Epithelial cell of esophagus (primary cell): ENCODE measurements at regions not wholly inside any gene's neighbourhood (a gene's known extent, or its start where the extent isn't known, plus 50 kb on each side); places are given as distances from the start of the nearest gene placed in this dataset.

ENCODE experiments used
- DNase-seq: peaks from one replicate; pipeline ENCODE4 v3.0.0; 2010; ENCODE audit warnings: low read depth
- H3K4me3 ChIP-seq: 2 replicates; pipeline ENCODE4 v1.5.1; 2011; ENCODE audit warnings: mild to moderate bottlenecking, low read length, control low read depth
- CTCF ChIP-seq: IDR thresholded peaks from 2 replicates; pipeline ENCODE4 v1.5.1; 2011; ENCODE audit warnings: low read depth, mild to moderate bottlenecking, low read length, control low read depth, inconsistent platforms; ENCODE audit not compliant: insufficient read depth; ENCODE audit errors: missing control alignments

GRCh38 chr5:118723021-118723338 is 265.4 kb downstream of the DTWD2 start:
- no peak for DNase-seq
- no peak for TF ChIP-seq CTCF
- H3K4me3 ChIP-seq, result no peak overlapping the region

- TF ChIP-seq CTCF, result no peak
- no peak overlapping the region for H3K4me3 ChIP-seq
- DNase-seq, result no peak
Observed at GRCh38 chr5:118722122-118723020, 266.0 kb downstream of the DTWD2 start.

GRCh38 chr5:118711727-118712126 is 276.6 kb downstream of the DTWD2 start:
- DNase-seq, result no peak
- no peak for TF ChIP-seq CTCF
- H3K4me3 ChIP-seq, result no peak overlapping the region

- no peak for TF ChIP-seq CTCF
- no peak for DNase-seq
Observed at GRCh38 chr5:118705959-118706667, 282.2 kb downstream of the DTWD2 start.

GRCh38 chr5:118703241-118703640 is 285.1 kb downstream of the DTWD2 start:
- H3K4me3 ChIP-seq, result no peak overlapping the region
- DNase-seq, result no peak
- no peak for TF ChIP-seq CTCF

More at GRCh38 chr5:118705959-118706667, 282.2 kb downstream of the DTWD2 start:
- H3K4me3 ChIP-seq, result no peak overlapping the region

- DNase-seq, result no peak
- TF ChIP-seq CTCF, result no peak
- no peak overlapping the region for H3K4me3 ChIP-seq
Observed at GRCh38 chr5:118701791-118702190, 286.6 kb downstream of the DTWD2 start.
